Aorta (tissue), 5 donors: ENCODE measurements at regions not wholly inside any gene's neighbourhood (a gene's known extent, or its start where the extent isn't known, plus 50 kb on each side); places are given as distances from the start of the nearest gene placed in this dataset.
"Not testable (repeated sequence)": the region's sequence is repeated elsewhere in the genome, so short reads cannot be mapped to it uniquely, and the experiment has no call there.

Experiments used
- ATAC-seq: fragments of 200-7000 bp; cut with Tn5 transposase; one replicate; pipeline ENCODE4 v1.9.1; 2022; ENCODE audit warnings: moderate library complexity; ENCODE audit not compliant: low FRiP score
- DNase-seq, 2 donors: peaks; one replicate each; pipeline ENCODE4 v3.0.0-alpha.2; 2020
- H3K27ac ChIP-seq, 2 donors: one replicate each; pipeline ENCODE4 v1.5.1; 2013; ENCODE audit warnings: low read length in 2 of 2, mild to moderate bottlenecking in 2 of 2, moderate library complexity in 2 of 2, control low read depth in 1 of 2, inconsistent platforms in 1 of 2, low read depth in 1 of 2
- H3K27me3 ChIP-seq, 2 donors: one replicate each; pipeline ENCODE4 v1.6.1; 2013; ENCODE audit warnings: control low read depth in 1 of 2, low read length in 1 of 2, mild to moderate bottlenecking in 1 of 2, moderate library complexity in 1 of 2; ENCODE audit not compliant: insufficient read depth in 2 of 2, control insufficient read depth in 1 of 2
- H3K36me3 ChIP-seq, 2 donors: one replicate each; pipeline ENCODE4 v1.6.1; 2013; ENCODE audit warnings: control low read depth in 1 of 2, low read length in 1 of 2, mild to moderate bottlenecking in 1 of 2; ENCODE audit not compliant: insufficient read depth in 2 of 2, control insufficient read depth in 1 of 2
- H3K4me1 ChIP-seq, 2 donors: one replicate each; pipeline ENCODE4 v1.6.1; 2013; ENCODE audit warnings: low read length in 2 of 2, control low read depth in 1 of 2, mild to moderate bottlenecking in 1 of 2, moderate library complexity in 1 of 2; ENCODE audit not compliant: insufficient read depth in 2 of 2, control insufficient read depth in 1 of 2
- H3K4me3 ChIP-seq, 2 donors: one replicate each; pipeline ENCODE4 v1.5.1; 2013; ENCODE audit warnings: low read length in 2 of 2, control low read depth in 1 of 2, mild to moderate bottlenecking in 1 of 2
- H3K9me3 ChIP-seq: one replicate; pipeline ENCODE4 v1.6.1; 2013; ENCODE audit warnings: mild to moderate bottlenecking, low read length; ENCODE audit not compliant: control insufficient read depth
- WGBS, 2 donors: extraction: QIAGEN DNeasy Blood & Tissue Kit; methylation state at CpG; one replicate each; pipeline ENCODE4 v1.1.7; 2013; 5-methylcytosine and 5-hydroxymethylcytosine counted together
- intact Hi-C, 2 donors: fragments of 100-400 bp; cut with DNase I; formaldehyde crosslinking; loops; one replicate each; pipeline versions ENCODE4 v1.14.2 to v1.15.0; 2022
- donor health status: healthy with polysubstance abuse.
- donor health status: Bipolar disorder and iron deficiency.
- donor health status: DM: no; HTN: no; CAD: no.
- donor health status: DM: no; HTN: no; CAD: no.
- donor health status: DM: yes; HTN: yes; CAD: no.

DNA sequence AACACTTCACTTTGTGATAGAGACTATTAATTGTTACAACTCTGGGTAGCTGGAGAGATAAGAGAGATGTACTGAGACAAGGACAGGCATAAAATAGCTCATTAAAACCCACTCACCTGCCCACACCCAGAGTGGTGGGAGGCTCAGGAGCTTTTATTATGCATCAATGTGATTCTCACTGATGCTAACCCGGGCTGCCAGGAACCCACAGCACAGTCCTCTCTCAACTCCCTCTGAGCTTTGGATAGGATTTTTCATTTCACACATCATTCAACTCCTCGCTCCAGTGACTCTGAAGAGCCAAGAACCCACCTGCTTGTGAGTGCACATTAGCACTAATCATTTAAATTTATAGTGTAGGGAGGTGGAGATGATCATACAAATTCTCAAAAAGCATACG is 827.9 kb downstream of the FLRT2 start:
- no peaks in the 10 kb centered on the region for H3K36me3 ChIP-seq
- DNase-seq (no peak), ATAC-seq (no peak)
- H3K9me3 ChIP-seq, result no peaks in the 10 kb centered on the region
- no peaks in the 10 kb centered on the region for H3K4me1 ChIP-seq
- intact Hi-C loops, result no loop called here
- no peak overlapping the region for H3K4me3 ChIP-seq
- H3K27me3 ChIP-seq, result no peaks in the 10 kb centered on the region
- no peak overlapping the region for H3K27ac ChIP-seq
- 54 to 58% methylated on average over 3 of the region's 3 CpGs for WGBS, 2 donors

DNA sequence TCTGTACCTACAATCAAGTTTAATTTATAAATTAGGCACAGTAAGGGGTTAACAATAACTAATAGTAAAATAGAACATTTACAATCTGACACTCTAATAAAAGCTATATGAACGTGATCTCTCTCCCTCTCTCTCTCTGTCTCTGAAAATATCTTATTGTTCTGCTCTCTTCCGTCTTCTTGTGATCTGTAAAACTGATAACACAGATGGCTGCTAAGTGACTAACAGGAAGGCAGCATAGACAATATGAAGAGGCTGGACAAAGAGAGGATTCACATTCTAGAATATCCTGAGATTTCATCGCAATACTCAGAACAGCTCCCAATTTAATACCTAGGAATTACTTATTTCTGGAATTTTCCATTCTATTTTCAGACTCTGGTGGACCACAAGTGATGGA is 827.2 kb downstream of the FLRT2 start:
- intact Hi-C loops, result no loop called here
- Histone ChIP-seq H3K27me3 (no peaks in the 10 kb centered on the region), H3K4me1 (no peaks in the 10 kb centered on the region), H3K36me3 (no peaks in the 10 kb centered on the region), H3K4me3 (no peak overlapping the region), H3K9me3 (no peaks in the 10 kb centered on the region), H3K27ac (no peak overlapping the region)
- ATAC-seq (no peak), DNase-seq (no peak)
- WGBS, 2 donors, result 67 to 69% methylated on average over 3 of the region's 3 CpGs

DNA sequence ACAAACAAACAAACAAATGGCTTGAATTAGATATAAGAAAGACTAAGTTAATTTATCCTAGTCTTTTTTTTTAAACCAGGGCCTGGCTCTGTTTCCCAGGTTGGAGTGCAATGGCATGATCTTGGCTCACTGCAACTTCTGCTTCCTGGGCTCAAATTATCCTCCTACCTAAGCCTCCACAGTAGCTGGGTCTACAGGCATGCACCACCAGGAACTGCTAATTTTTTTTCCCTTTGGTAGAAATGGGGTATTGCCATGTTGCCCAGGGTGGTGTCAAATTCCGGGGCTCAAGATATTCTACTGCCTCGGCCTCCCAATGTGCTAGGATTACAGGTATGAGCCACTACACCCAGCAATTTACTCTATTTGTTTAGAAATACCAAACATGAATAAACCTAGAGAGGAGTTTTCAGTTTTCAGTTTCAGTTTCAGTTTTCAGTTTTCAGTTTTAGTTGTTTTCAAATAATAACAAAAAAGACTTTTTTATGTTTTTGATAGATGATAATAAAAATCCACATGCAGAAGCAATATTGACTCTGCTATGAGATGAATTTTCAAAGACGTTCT is 817.0 kb downstream of the FLRT2 start:
- Histone ChIP-seq H3K27me3 (peaks cover 0 to 2% of the 10 kb centered on the region in 2 donors), H3K27ac (no peak overlapping the region), H3K4me3 (no peak overlapping the region), H3K9me3 (peaks cover 2% of the 10 kb centered on the region), H3K4me1 (no peaks in the 10 kb centered on the region), H3K36me3 (no peaks in the 10 kb centered on the region)
- 69 to 72% methylated on average over 3 of the region's 3 CpGs for WGBS, 2 donors
- ATAC-seq (no peak), DNase-seq (no peak)
- intact Hi-C loops, result no loop called here

DNA sequence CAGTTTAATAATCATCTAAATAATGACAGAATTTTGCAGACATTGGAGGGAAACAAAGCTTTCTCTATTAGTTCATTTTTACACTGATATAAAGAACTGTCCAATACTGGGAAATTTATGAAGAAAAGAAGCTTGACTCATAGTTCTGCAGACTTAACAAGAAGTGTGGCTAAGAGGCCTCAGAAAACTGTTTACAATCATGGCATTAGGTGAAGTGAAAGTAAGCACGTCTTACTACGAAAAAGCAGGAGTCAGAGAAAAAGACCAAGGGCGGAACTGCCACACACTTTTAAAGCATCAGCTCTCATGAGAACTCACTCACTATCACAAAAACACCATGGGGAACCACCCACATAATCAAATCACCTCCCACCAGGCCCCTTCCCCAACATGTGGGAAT is 804.4 kb downstream of the FLRT2 start:
- ATAC-seq, result no peak
- WGBS, 2 donors, result 78 to 80% methylated on average over 3 of the region's 3 CpGs

DNA sequence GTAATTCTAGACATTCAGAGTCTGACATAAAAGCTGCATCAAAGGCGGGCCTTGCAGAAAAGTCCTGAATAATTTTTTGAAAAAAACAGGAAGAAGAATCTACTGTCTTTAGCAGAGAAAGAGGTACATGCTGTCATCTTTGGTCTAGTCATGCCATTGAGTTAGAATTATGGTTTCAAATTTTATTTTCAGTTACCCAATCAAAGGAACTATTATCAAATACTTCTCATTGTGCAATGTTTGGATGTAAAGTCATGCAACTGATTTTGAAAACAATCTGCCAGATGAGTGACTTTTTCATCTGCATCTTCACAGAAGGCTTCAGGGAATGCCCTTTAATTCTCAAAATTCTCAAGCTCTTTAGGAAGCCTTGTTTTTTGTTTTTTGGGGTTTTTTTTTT is 803.5 kb downstream of the FLRT2 start:
- no peak overlapping the region for H3K4me3 ChIP-seq
- no peaks in the 10 kb centered on the region for H3K36me3 ChIP-seq
- no peak overlapping the region for H3K27ac ChIP-seq
- no peak for DNase-seq
- H3K27me3 ChIP-seq, result no peaks in the 10 kb centered on the region
- H3K9me3 ChIP-seq, result no peaks in the 10 kb centered on the region
- no peak for ATAC-seq
- H3K4me1 ChIP-seq, result no peaks in the 10 kb centered on the region
- intact Hi-C loops, result no loop called here
- WGBS, 2 donors, result 88 to 90% methylated on average over 1 of the region's 1 CpG

More for the DNA sequence above, 804.4 kb downstream of the FLRT2 start:
- H3K4me1 ChIP-seq, result no peaks in the 10 kb centered on the region
- H3K4me3 ChIP-seq, result no peak overlapping the region
- intact Hi-C loops, result no loop called here
- no peak for DNase-seq
- H3K9me3 ChIP-seq, result no peaks in the 10 kb centered on the region
- H3K27ac ChIP-seq, result no peak overlapping the region
- no peaks in the 10 kb centered on the region for H3K36me3 ChIP-seq
- H3K27me3 ChIP-seq, result no peaks in the 10 kb centered on the region

DNA sequence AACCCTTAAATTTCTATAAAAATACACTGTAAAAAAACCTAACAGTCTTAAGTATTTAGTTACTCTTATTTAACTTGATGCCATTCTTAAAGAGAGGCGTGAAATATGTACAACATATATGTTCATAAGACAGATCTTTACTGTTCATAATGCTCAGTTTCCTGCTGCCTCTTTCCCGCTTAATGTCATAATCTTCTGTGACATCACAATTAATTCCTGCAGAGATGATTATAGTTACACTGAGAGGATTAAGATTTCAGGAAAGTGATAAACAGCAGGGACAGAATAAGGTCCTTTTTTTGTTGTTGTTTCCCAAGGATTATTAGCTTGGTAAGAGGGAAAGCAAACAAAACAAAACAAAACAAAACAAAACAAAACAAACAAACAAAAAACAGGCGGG is 801.4 kb downstream of the FLRT2 start:
- DNase-seq (no peak), ATAC-seq (no peak)
- 62 to 67% methylated on average over 3 of the region's 3 CpGs for WGBS, 2 donors
- no peaks in the 10 kb centered on the region for H3K27me3 ChIP-seq
- intact Hi-C loops, result no loop called here
- no peak overlapping the region for H3K27ac ChIP-seq
- H3K4me1 ChIP-seq, result no peaks in the 10 kb centered on the region
- no peak overlapping the region for H3K4me3 ChIP-seq
- H3K9me3 ChIP-seq, result no peaks in the 10 kb centered on the region
- no peaks in the 10 kb centered on the region for H3K36me3 ChIP-seq

DNA sequence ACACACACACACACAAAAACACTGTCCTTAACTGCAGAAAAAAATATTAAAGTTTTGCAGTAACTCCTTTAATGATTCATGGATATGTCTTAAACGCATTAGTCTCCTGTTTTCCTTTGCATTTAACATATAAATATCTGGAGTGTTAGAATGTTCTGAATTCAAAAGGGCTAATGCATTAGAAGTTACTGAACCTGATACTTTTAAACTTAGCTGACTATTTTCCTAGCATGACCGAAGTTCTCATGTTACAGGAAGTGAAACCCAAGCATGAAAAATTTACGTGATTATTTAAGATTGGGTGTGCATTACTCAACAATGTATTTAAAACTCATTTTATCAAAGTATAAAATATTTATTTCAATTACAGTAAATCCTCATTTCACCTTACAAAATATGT is 791.2 kb downstream of the FLRT2 start:
- Histone ChIP-seq H3K9me3 (no peaks in the 10 kb centered on the region), H3K27me3 (no peaks in the 10 kb centered on the region), H3K27ac (no peak overlapping the region), H3K4me3 (no peak overlapping the region), H3K36me3 (no peaks in the 10 kb centered on the region), H3K4me1 (no peaks in the 10 kb centered on the region)
- whole genome bisulfite sequencing, 2 donors, result 6 to 8% methylated on average over 3 of the region's 3 CpGs
- intact Hi-C loops, result no loop called here
- DNase-seq (no peak), ATAC-seq (no peak)

DNA sequence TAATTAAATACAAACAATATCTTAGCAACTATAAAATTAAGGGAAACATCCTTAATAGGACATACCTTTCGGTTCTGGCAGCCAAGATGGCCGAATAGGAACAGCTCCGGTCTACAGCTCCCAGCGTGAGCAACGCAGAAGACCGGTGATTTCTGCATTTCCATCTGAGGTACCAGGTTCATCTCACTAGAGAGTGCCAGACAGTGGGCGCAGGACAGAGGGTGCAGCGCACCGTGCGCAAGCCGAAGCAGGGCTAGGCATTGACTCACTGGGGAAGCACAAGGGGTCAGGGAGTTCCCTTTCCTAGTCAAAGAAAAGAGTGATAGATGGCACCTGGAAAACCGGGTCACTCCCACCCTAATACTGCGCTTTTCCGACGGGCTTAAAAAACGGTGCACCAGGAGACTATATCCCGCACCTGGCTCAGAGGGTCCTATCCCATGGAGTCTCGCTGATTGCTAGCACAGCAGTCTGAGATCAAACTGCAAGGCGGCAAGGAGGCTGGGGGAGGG is 782.3 kb downstream of the FLRT2 start:
- ATAC-seq, H3K36me3 ChIP-seq, H3K27me3 ChIP-seq, DNase-seq, H3K4me3 ChIP-seq, H3K9me3 ChIP-seq, H3K27ac ChIP-seq, H3K4me1 ChIP-seq, intact Hi-C loops: not testable (repeated sequence)
- 95% methylated on average over 19 of the region's 19 CpGs for WGBS, 2 donors

DNA sequence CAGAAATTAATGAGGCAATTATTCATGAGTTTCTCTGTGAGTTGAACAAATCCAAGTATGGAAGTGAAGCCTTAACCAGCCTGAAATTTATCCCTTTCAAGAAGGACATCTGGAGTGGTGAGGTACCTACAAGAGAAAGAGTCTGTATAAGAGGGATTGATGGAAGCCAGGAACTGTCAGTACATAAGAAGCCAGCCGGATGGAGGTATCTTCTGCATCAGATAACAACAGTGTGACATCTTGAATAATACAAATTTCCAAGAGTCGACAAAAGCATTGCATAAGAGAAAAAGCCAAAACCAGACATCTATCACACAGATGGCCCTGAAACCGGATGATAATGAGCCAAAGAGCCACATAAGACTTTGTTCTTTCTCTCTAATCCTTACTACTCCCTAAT is 781.2 kb downstream of the FLRT2 start:
- no peak overlapping the region for H3K4me3 ChIP-seq
- no peaks in the 10 kb centered on the region for H3K36me3 ChIP-seq
- H3K4me1 ChIP-seq, result no peaks in the 10 kb centered on the region
- no peak overlapping the region for H3K27ac ChIP-seq
- no peaks in the 10 kb centered on the region for H3K9me3 ChIP-seq
- no peak for ATAC-seq
- intact Hi-C loops, result no loop called here
- DNase-seq, result no peak
- 83 to 88% methylated on average over 3 of the region's 3 CpGs for WGBS, 2 donors
- no peaks in the 10 kb centered on the region for H3K27me3 ChIP-seq
